HG03060 (cell line): ENCODE measurements at regions not wholly inside any gene's neighbourhood (a gene's known extent, or its start where the extent isn't known, plus 50 kb on each side); places are given as distances from the start of the nearest gene placed in this dataset.

Experiments used
- ATAC-seq: cut with Tn5 transposase; IDR thresholded peaks from one replicate; pipeline ENCODE4 v1.9.1; 2021; ENCODE audit warnings: low read depth, moderate number of reproducible peaks; ENCODE audit not compliant: unreplicated experiment

DNA sequence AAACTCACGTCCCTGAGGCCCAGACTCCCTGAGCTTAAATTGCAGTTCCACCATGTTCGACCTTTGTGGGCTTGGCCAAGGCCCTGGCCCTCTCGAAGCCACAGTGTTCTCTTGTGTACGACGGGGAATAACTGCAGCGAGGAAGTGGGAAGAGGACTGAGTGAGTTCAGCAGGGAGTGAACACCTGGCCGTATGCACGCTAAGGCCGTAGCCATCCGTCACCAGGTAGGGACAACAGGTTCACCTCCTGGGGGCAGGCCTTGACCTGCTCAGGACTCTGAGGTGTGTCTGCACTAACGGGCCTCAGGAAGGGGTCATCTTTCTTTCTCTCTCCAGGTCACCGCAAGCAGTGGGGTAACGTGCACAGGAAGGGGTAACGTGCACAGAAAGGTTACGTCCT is 67.2 kb upstream of the CTBP2 start:
- no peak for ATAC-seq

DNA sequence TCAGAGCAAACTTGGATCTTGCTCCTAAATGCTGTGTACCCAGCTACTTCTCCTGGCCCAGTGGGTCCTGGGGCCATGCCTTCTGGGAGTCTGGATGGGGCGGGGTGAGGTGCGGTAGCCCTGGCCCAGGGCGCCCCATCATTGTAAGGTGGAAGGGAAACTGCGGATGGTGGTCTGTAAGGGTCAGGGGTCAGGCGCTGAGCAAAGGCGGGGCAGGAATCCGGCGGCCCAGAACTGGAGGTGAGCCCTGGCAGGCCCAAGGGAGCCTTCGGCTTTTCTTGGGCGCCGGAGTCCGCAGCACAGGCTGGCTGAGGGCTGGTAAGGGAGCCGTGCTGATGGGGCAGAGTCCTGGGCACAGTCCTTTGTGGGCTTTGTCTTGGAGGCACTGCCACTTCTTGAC is 66.5 kb upstream of the CTBP2 start:
- no peak for ATAC-seq

DNA sequence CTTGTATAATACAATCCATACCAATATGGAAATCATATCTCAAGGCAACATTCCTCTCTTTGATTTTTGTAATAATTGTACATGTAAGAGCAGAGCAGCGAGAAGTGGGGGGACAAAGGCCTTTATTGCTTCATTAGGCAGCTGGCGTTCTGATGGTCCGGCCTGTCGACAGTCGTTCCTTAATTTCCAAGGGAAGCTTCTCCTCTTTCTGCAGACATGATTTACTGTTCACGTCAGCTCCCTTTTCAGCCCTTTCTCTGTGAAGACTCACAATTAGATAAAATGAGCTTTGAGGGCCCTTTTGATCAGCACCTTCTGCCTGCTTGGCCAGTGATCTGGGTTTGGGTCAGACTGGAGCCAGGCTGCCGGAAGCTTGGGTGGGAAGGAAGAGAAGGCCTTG is 65.6 kb upstream of the CTBP2 start:
- ATAC-seq, result no peak

GRCh38 chr10:125225051-125225450 is 64.7 kb upstream of the CTBP2 start:
- ATAC-seq, result no peak

DNA sequence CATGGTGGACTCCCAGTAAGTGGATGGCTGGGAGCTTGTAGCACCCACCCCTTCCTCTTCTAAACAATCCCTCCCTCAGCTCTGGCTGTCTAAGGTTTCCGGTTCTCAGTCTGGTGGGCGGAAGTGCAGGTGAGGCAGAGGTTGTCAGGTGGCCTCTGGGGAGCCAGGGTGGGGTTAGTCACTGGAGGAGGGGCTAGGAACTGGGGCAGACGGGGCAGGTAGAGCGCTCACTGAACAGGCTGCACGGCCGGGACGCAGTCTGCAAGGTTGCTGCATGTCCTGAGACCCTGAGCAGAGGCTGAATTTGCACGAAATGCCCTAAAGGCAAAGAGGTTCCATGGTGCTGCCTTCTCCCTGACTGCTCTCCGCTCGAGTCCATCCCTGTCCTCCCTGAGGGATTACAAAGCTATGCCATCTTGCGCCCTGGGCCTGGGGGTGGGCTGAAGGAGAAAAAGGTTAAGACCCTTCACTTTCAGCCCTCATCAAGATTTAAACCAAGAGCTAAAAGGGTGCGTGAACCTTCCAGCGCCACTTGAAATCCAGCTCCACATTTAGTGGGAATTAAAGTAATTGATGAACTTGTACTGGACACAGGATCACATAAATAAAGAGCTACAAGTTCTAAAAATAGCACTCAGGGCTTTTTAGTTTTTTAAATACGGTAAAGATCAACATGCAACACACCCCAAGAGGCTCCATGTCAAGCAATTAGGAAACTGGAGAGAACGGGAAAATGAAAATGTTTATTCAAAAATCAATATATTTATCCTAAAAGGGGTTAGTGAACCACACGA is 62.3 kb upstream of the CTBP2 start:
- no peak for ATAC-seq

- ATAC-seq, result no peak
Observed at GRCh38 chr10:125221716-125222115, 61.4 kb upstream of the CTBP2 start.

GRCh38 chr10:125219776-125220175 is 59.4 kb upstream of the CTBP2 start:
- ATAC-seq, result no peak

DNA sequence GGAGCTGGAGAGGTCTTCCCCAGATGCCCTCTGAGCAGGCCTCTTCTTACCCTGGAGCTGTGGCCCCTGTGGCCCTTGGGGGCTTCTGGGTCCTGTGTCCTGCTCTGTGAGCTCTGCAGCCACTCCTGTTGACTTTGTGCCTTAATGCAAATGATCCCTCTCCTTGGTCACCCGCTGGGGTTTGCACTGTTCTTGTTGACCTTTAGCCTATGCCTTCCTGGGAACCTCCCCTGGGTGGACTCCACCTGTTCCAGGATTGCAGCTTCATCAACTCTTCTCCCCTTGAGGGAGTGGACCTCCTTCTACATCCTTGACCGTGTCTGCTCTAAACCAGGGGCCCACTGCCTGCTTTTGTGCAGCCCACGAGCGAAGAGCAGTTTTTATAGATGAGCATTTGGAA is 58.6 kb upstream of the CTBP2 start:
- ATAC-seq, result no peak

- no peak for ATAC-seq
Observed at GRCh38 chr10:125217990-125218675, 57.8 kb upstream of the CTBP2 start.

- ATAC-seq, result no peak
Observed at GRCh38 chr10:125216861-125217260, 56.5 kb upstream of the CTBP2 start.

DNA sequence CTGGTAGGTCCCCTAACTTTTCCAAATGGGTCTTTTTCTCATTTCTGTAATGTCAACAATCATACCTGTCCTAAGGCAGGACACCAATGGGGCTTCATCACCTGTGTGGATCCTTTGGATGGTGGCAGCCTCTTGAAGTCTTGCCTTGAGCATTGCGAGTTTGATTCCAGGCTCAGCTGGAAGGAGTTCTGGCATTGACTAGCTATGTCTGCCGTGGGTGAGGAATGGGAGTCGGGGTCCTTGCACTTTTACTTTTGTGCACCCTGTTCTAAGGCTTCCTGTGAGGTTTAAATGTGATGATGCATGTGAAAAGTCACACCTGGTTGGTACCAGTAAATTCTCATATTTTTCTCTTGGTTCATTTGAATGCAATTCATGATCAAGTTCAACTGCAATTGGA is 55.9 kb upstream of the CTBP2 start:
- ATAC-seq, result no peak

DNA sequence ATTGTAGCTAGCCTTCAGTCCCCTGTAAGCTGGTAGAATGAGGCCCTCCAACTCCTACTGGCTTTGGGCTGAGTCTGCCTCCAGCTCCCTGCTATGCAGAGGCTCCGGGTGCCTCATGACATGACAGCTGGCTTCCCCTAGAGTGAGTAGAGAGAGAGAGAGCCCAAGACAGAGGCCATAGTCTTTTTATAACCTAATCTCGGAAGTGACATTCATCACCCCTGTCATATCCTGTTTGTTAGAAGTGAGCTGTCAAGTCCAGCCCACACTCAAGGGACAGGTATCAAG is 53.9 kb upstream of the CTBP2 start:
- no peak for ATAC-seq

- ATAC-seq, result no peak
Observed at GRCh38 chr10:125213541-125214282, 53.3 kb upstream of the CTBP2 start.

GRCh38 chr10:125212150-125212809 is 51.9 kb upstream of the CTBP2 start:
- no peak for ATAC-seq
